H1 (cell line): ENCODE measurements at regions not wholly inside any gene's neighbourhood (a gene's known extent, or its start where the extent isn't known, plus 50 kb on each side); places are given as distances from the start of the nearest gene placed in this dataset.

ENCODE experiments used
- RBBP5 ChIP-seq: IDR thresholded peaks from 2 replicates; pipeline ENCODE4 v1.7.1; 2012; ENCODE audit warnings: low read depth, mild to moderate bottlenecking, inconsistent platforms, low read length, moderate library complexity, borderline replicate concordance
- SRF ChIP-seq: IDR thresholded peaks from 2 replicates; pipeline ENCODE4 v1.6.1; 2011; ENCODE audit warnings: mild to moderate bottlenecking, low read depth, low read length, moderate library complexity

DNA sequence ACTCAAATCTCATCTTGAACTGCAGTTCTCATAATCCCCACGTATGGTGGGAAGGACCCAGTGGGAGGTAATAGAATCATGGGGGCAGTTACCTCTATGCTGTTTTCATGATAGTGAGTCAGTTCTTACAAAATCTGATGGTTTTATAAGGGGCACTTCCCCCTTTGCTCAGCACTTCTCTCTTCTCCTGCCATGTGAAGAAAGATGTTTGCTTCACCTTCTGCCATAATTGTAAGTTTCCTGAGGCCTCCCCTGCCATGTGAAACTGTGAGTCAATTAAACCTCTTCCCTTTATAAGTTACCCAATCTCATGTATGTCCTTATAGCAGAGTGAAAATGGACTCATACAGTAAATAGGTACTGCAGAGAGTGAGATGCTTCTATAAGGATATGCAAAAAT lies 1050.6 kb upstream of the GRIA3 start (continued):
- TF ChIP-seq SRF (no peak), RBBP5 (no peak)
- TF ChIP-seq, all 59 proteins: peak for 0
